CD4-positive, alpha-beta T cell (primary cell): ENCODE measurements at regions not wholly inside any gene's neighbourhood (a gene's known extent, or its start where the extent isn't known, plus 50 kb on each side); places are given as distances from the start of the nearest gene placed in this dataset.

ENCODE experiments used
- ATAC-seq: fragments of 200-7000 bp; cut with Tn5 transposase; one replicate; pipeline ENCODE4 v1.10.0; 2022; ENCODE audit warnings: mild to moderate bottlenecking; ENCODE audit not compliant: poor library complexity
- CTCF ChIA-PET: fragments of 350-600 bp; sonication (Branson Sonifier 250); formaldehyde crosslinking; loops from one replicate; lab custom pipeline; 2021; ENCODE audit warnings: antibody characterized with exemption, inconsistent platforms; lab: Charles Lee
- POLR2A ChIA-PET: fragments of 350-600 bp; sonication (Branson Sonifier 250); formaldehyde crosslinking; loops from one replicate; lab custom pipeline; 2021; ENCODE audit warnings: antibody characterized with exemption, inconsistent platforms; lab: Charles Lee
- DNase-seq, 14 experiments: peaks; one replicate each; pipeline ENCODE4 v3.0.0-alpha.2; 2013 to 2020; ENCODE audit warnings: mixed read lengths in 2 of 14
- H3K27ac ChIP-seq, 2 donors: one replicate each; pipeline versions ENCODE4 v1.5.1 to v1.7.0; 2013; ENCODE audit warnings: low read length in 2 of 2, low read depth in 1 of 2, mild to moderate bottlenecking in 1 of 2
- H3K27me3 ChIP-seq, 2 experiments: 1 replicate in 1 of 2; 2 replicates in 1 of 2; pipeline versions ENCODE4 v1.6.1 to v1.7.0; 2013; ENCODE audit warnings: low read length in 2 of 2, control low read depth in 1 of 2, mild to moderate bottlenecking in 1 of 2, moderate library complexity in 1 of 2; ENCODE audit not compliant: insufficient read depth in 2 of 2, control insufficient read depth in 1 of 2
- H3K36me3 ChIP-seq: one replicate; pipeline ENCODE4 v1.6.1; 2013; ENCODE audit warnings: low read length, control low read depth; ENCODE audit not compliant: insufficient read depth
- H3K4me1 ChIP-seq: one replicate; pipeline ENCODE4 v1.6.1; 2013; ENCODE audit warnings: low read length, control low read depth; ENCODE audit not compliant: insufficient read depth
- H3K4me3 ChIP-seq: one replicate; pipeline ENCODE4 v1.5.1; 2013; ENCODE audit warnings: mild to moderate bottlenecking, low read length, moderate library complexity
- H3K9me3 ChIP-seq, 2 experiments: 1 replicate in 1 of 2; 2 replicates in 1 of 2; pipeline versions ENCODE4 v1.6.1 to v1.7.0; 2013; ENCODE audit warnings: low read length in 2 of 2, mild to moderate bottlenecking in 2 of 2, control low read depth in 1 of 2, moderate library complexity in 1 of 2; ENCODE audit not compliant: control insufficient read depth in 1 of 2, insufficient read depth in 1 of 2
- H3K27ac Mint-ChIP-seq: one replicate; pipeline ENCODE4 v1.8.0; 2020; ENCODE audit warnings: mixed read lengths
- H3K27me3 Mint-ChIP-seq: one replicate; pipeline ENCODE4 v1.8.0; 2021; ENCODE audit warnings: mixed read lengths
- H3K36me3 Mint-ChIP-seq: one replicate; pipeline ENCODE4 v1.8.0; 2021; ENCODE audit warnings: low read depth, mixed read lengths
- H3K4me1 Mint-ChIP-seq: one replicate; pipeline ENCODE4 v1.8.0; 2021; ENCODE audit warnings: low read depth, mixed read lengths
- H3K4me3 Mint-ChIP-seq: one replicate; pipeline ENCODE4 v1.8.0; 2020; ENCODE audit warnings: mild to moderate bottlenecking, mixed read lengths
- H3K9me3 Mint-ChIP-seq: one replicate; pipeline ENCODE4 v1.8.0; 2020; ENCODE audit warnings: mixed read lengths
- CTCF ChIP-seq: fragments of 200-600 bp; IDR thresholded peaks from one replicate; pipeline ENCODE4 v1.8.0; 2022; ENCODE audit warnings: antibody characterized with exemption, mild to moderate bottlenecking
- intact Hi-C, 2 experiments: fragments of 100-400 bp; cut with DNase I in 1 of 2; cut with micrococcal nuclease in 1 of 2; formaldehyde crosslinking; loops; one replicate each; pipeline versions ENCODE4 v1.15.1 to v1.9.0; 2023 to 2025; cut with DNase I, micrococcal nuclease

GRCh38 chr5:173413471-173413982 lies 85.3 kb upstream of the STC2 start:
- ATAC-seq (no peak), DNase-seq (no peak)
- POLR2A ChIA-PET: no interaction called here
- no peaks in the 10 kb centered on the region for H3K4me1 ChIP-seq
- H3K4me1 Mint-ChIP-seq: no peaks in the 10 kb centered on the region
- intact Hi-C loops: no loop called here
- no peak overlapping the region for H3K27ac ChIP-seq
- peaks cover 26% of the 10 kb centered on the region for H3K27me3 Mint-ChIP-seq
- no peaks in the 10 kb centered on the region for H3K36me3 Mint-ChIP-seq
- no peak overlapping the region for H3K4me3 Mint-ChIP-seq
- no peak for TF ChIP-seq CTCF
- no peak overlapping the region for H3K27ac Mint-ChIP-seq
- H3K36me3 ChIP-seq: no peaks in the 10 kb centered on the region
- peaks cover 9% of the 10 kb centered on the region for H3K9me3 Mint-ChIP-seq
- H3K27me3 ChIP-seq: peaks cover 0 to 14% of the 10 kb centered on the region in 2 experiments
- peaks cover 0 to 31% of the 10 kb centered on the region in 2 experiments for H3K9me3 ChIP-seq
- CTCF ChIA-PET: no interaction called here
- H3K4me3 ChIP-seq: no peak overlapping the region

GRCh38 chr5:173412566-173412965 lies 84.4 kb upstream of the STC2 start:
- DNase-seq: no peak
- CTCF ChIA-PET: no interaction called here
- no peaks in the 10 kb centered on the region for H3K36me3 ChIP-seq

GRCh38 chr5:173411791-173412555 lies 83.8 kb upstream of the STC2 start:
- Histone ChIP-seq H3K36me3 (no peaks in the 10 kb centered on the region), H3K4me3 (no peak overlapping the region), H3K27me3 (peaks cover 0 to 14% of the 10 kb centered on the region in 2 experiments), H3K9me3 (peaks cover 0 to 28% of the 10 kb centered on the region in 2 experiments), H3K27ac (no peak overlapping the region), H3K4me1 (no peaks in the 10 kb centered on the region)
- Mint-ChIP-seq H3K36me3 (no peaks in the 10 kb centered on the region), H3K4me1 (no peaks in the 10 kb centered on the region), H3K27me3 (peaks cover 26% of the 10 kb centered on the region), H3K4me3 (no peak overlapping the region), H3K27ac (no peak overlapping the region), H3K9me3 (peaks cover 6% of the 10 kb centered on the region)
- DNase-seq (no peak), ATAC-seq (no peak)
- ChIA-PET POLR2A (no interaction called here), CTCF (no interaction called here)
- TF ChIP-seq CTCF: no peak
- intact Hi-C loops: no loop called here

More at GRCh38 chr5:173412566-173412965, 84.4 kb upstream of the STC2 start:
- Mint-ChIP-seq H3K4me3 (no peak overlapping the region), H3K36me3 (no peaks in the 10 kb centered on the region), H3K27me3 (peaks cover 26% of the 10 kb centered on the region), H3K9me3 (peaks cover 9% of the 10 kb centered on the region), H3K27ac (no peak overlapping the region), H3K4me1 (no peaks in the 10 kb centered on the region)
- Histone ChIP-seq H3K4me3 (no peak overlapping the region), H3K9me3 (peaks cover 0 to 28% of the 10 kb centered on the region in 2 experiments), H3K27ac (no peak overlapping the region), H3K4me1 (no peaks in the 10 kb centered on the region), H3K27me3 (peaks cover 0 to 14% of the 10 kb centered on the region in 2 experiments)
- POLR2A ChIA-PET: no interaction called here
- intact Hi-C loops: no loop called here
- no peak for TF ChIP-seq CTCF
- ATAC-seq: no peak
